SW 1271 (cell line): ENCODE measurements at regions not wholly inside any gene's neighbourhood (a gene's known extent, or its start where the extent isn't known, plus 50 kb on each side); places are given as distances from the start of the nearest gene placed in this dataset.
"Not testable (repeated sequence)": the region's sequence is repeated elsewhere in the genome, so short reads cannot be mapped to it uniquely, and the experiment has no call there.

ENCODE experiments used
- DNase-seq, 2 experiments: peaks; one replicate each; lab custom pipeline; 2025; lab: John Stamatoyannopoulos, UW

GRCh38 chr2:84217456-84217855 lies 241.6 kb downstream of the SUCLG1 start:
- no peak for DNase-seq

GRCh38 chr2:84214455-84214854 lies 244.6 kb downstream of the SUCLG1 start:
- DNase-seq, result no peak

GRCh38 chr2:84212611-84213314 lies 246.3 kb downstream of the SUCLG1 start:
- no peak for DNase-seq

GRCh38 chr2:84209941-84210340 lies 249.1 kb downstream of the SUCLG1 start:
- no peak for DNase-seq

- no peak for DNase-seq
Measured at GRCh38 chr2:84204995-84205394, 254.1 kb downstream of the SUCLG1 start.

GRCh38 chr2:84202166-84202565 lies 256.9 kb downstream of the SUCLG1 start:
- no peak for DNase-seq

- DNase-seq, result no peak
Measured at GRCh38 chr2:84201158-84201557, 257.9 kb downstream of the SUCLG1 start.

GRCh38 chr2:84197901-84198300 lies 261.2 kb downstream of the SUCLG1 start:
- DNase-seq, result no peak

- DNase-seq, result no peak
Measured at GRCh38 chr2:84194949-84195644, 264.0 kb downstream of the SUCLG1 start.

GRCh38 chr2:84194181-84194580 lies 264.9 kb downstream of the SUCLG1 start:
- no peak for DNase-seq

GRCh38 chr2:84187258-84187657 lies 271.8 kb downstream of the SUCLG1 start:
- DNase-seq, result no peak

- DNase-seq, result no peak
Measured at GRCh38 chr2:84181927-84182326, 277.2 kb downstream of the SUCLG1 start.

- no peak for DNase-seq
Measured at GRCh38 chr2:84177733-84178132, 281.3 kb downstream of the SUCLG1 start.

- DNase-seq, result no peak
Measured at GRCh38 chr2:84175970-84176369, 283.1 kb downstream of the SUCLG1 start.

GRCh38 chr2:84175340-84175739 lies 283.7 kb downstream of the SUCLG1 start:
- no peak for DNase-seq

GRCh38 chr2:84173041-84173440 lies 286.0 kb downstream of the SUCLG1 start:
- no peak for DNase-seq

- DNase-seq, result no peak
Measured at GRCh38 chr2:84170979-84171378, 288.1 kb downstream of the SUCLG1 start.

- DNase-seq, result no peak
Measured at GRCh38 chr2:84169871-84170270, 289.2 kb downstream of the SUCLG1 start.

- not testable (repeated sequence) for DNase-seq
Measured at GRCh38 chr2:84168552-84168951, 290.5 kb downstream of the SUCLG1 start.

GRCh38 chr2:84165256-84165655 lies 293.8 kb downstream of the SUCLG1 start:
- no peak for DNase-seq

GRCh38 chr2:84160453-84160852 lies 298.6 kb downstream of the SUCLG1 start:
- DNase-seq, result no peak

- DNase-seq, result no peak
Measured at GRCh38 chr2:84158605-84159004, 300.5 kb downstream of the SUCLG1 start.

- no peak for DNase-seq
Measured at GRCh38 chr2:84152462-84152861, 306.6 kb downstream of the SUCLG1 start.

- no peak for DNase-seq
Measured at GRCh38 chr2:84144345-84144744, 314.7 kb downstream of the SUCLG1 start.
